GM10248 (cell line): ENCODE measurements at regions not wholly inside any gene's neighbourhood (a gene's known extent, or its start where the extent isn't known, plus 50 kb on each side); places are given as distances from the start of the nearest gene placed in this dataset.

Experiments
- CTCF ChIA-PET: fragments of 300-600 bp; sonication (Branson Sonifier 250); formaldehyde crosslinking; extraction: SDS; loops from one replicate; lab custom pipeline; 2021; ENCODE audit warnings: antibody characterized with exemption; lab: Yijun Ruan, JAX
- POLR2A ChIA-PET: fragments of 350-650 bp; sonication (Branson Sonifier 250); formaldehyde crosslinking; extraction: SDS; loops from one replicate; lab custom pipeline; 2020; ENCODE audit warnings: antibody characterized with exemption; lab: Yijun Ruan, JAX
- DNase-seq: peaks from one replicate; pipeline ENCODE4 v3.0.0; 2012; ENCODE audit errors: extremely low spot score
- TF ChIP-seq, protein P1 (sequence below): IDR thresholded peaks from 2 replicates; pipeline ENCODE4 v1.5.1; 2012; ENCODE audit warnings: mild to moderate bottlenecking, low read depth; ENCODE audit errors: extremely low read depth, missing control alignments, control extremely low read depth

- TF ChIP-seq, protein P1, sequence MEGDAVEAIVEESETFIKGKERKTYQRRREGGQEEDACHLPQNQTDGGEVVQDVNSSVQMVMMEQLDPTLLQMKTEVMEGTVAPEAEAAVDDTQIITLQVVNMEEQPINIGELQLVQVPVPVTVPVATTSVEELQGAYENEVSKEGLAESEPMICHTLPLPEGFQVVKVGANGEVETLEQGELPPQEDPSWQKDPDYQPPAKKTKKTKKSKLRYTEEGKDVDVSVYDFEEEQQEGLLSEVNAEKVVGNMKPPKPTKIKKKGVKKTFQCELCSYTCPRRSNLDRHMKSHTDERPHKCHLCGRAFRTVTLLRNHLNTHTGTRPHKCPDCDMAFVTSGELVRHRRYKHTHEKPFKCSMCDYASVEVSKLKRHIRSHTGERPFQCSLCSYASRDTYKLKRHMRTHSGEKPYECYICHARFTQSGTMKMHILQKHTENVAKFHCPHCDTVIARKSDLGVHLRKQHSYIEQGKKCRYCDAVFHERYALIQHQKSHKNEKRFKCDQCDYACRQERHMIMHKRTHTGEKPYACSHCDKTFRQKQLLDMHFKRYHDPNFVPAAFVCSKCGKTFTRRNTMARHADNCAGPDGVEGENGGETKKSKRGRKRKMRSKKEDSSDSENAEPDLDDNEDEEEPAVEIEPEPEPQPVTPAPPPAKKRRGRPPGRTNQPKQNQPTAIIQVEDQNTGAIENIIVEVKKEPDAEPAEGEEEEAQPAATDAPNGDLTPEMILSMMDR: no peak
- ChIA-PET POLR2A (no interaction called here), CTCF (interaction anchor here (0.8 to 3.0 kb wide), 5 partner anchors 13 to 161 kb away, joined by 3 to 9 read pairs (median 3); no protein-coding TSS in a partner anchor)
- DNase-seq: no peak
These were observed 67.3 kb upstream of the IGFBP2 start for GRCh38 chr2:216565956-216566355.

DNA sequence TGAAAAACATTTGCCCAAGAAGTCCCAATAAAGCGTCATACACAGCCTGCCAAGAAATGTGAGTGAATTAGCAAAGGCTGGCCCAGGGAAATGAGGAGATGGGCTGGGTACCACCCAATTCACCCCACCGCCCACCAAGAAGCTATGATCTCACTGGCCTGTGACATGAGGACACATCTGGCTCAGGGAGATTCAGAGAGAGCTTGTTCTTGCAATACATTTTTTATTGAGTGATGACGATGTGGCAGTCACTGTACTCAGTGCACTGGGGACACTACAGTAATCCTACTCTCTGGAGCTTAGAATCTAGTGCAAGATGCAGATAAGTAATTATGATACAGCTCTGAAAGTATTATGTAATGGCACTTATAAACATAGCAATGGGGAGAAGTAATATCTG, 64.6 kb upstream of the IGFBP2 start:
- POLR2A ChIA-PET: no interaction called here
- DNase-seq: no peak
- TF ChIP-seq, protein P1: no peak
- CTCF ChIA-PET: interaction anchor here (0.6 to 1.6 kb wide), 2 partner anchors 27 to 29 kb away, joined by 3 to 4 read pairs; no protein-coding TSS in a partner anchor

- TF ChIP-seq, protein P1: no peak
- POLR2A ChIA-PET: no interaction called here
- CTCF ChIA-PET: interaction anchor here (1.7 kb wide), 1 partner anchor 83 kb away, joined by 3 read pairs; no protein-coding TSS in a partner anchor
- no peak for DNase-seq
These were observed 63.5 kb upstream of the IGFBP2 start for GRCh38 chr2:216569765-216570164.

GRCh38 chr2:216570357-216570756, 62.9 kb upstream of the IGFBP2 start:
- TF ChIP-seq, protein P1: no peak
- no peak for DNase-seq
- POLR2A ChIA-PET: no interaction called here
- CTCF ChIA-PET: interaction anchor here (1.7 kb wide), 1 partner anchor 83 kb away, joined by 3 read pairs; no protein-coding TSS in a partner anchor

- ChIA-PET POLR2A (no interaction called here), CTCF (no interaction called here)
- TF ChIP-seq, protein P1: no peak
- DNase-seq: no peak
These were observed 61.9 kb upstream of the IGFBP2 start for GRCh38 chr2:216571178-216571908.

DNA sequence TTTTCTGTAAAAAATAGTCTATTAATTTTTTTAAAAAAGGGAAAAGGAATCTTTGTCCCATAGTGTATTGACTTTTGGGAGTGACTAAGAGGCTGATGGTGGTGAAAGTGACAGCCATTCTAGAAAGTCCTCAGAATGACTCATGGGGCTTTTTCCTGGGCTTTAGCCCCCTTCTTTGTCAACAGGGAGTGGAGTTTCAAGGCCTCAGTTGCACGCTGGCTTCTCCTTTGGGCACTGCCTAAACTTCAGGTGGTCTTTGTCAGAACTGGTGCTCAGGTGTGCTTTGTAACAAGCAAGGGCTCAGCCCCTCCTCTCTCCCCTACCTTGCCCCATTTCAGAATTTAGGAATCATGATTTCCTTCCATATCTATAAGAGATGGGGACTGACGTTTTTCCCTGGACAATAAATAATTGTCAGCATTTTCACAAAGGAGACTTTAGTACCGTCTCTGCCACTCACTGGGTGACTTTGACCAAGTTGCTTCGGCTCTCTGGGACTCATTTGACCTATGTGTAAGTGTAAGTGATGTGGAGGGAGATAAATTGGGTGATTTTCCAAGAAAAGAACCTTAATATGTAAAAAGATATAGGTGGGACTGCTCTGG, 61.2 kb upstream of the IGFBP2 start:
- ChIA-PET CTCF (no interaction called here), POLR2A (no interaction called here)
- no peak for DNase-seq
- TF ChIP-seq, protein P1: no peak
